Left colon (tissue), 2 donors: ENCODE measurements at regions not wholly inside any gene's neighbourhood (a gene's known extent, or its start where the extent isn't known, plus 50 kb on each side); places are given as distances from the start of the nearest gene placed in this dataset.
"Not testable (repeated sequence)": the region's sequence is repeated elsewhere in the genome, so short reads cannot be mapped to it uniquely, and the experiment has no call there.

Experiments used
- ATAC-seq: fragments of 200-7000 bp; cut with Tn5 transposase; one replicate; pipeline ENCODE4 v1.9.1; 2020; ENCODE audit warnings: mild to moderate bottlenecking, moderate library complexity
- DNase-seq, 2 donors: peaks; one replicate each; pipeline ENCODE4 v3.0.0-alpha.2; 2020
- intact Hi-C, 2 donors: fragments of 100-400 bp; cut with DNase I in 1 of 2; cut with micrococcal nuclease in 1 of 2; formaldehyde crosslinking; loops; one replicate each; pipeline versions ENCODE4 v1.11.2 to v1.14.0; 2022; cut with DNase I, micrococcal nuclease
- donor health status: DM: no; HTN: no; CAD: no.
- donor health status: DM: yes; HTN: yes; CAD: no.

GRCh38 chr12:78330131-78330530 is 499.4 kb downstream of the NAV3 start:
- intact Hi-C loops = no loop called here

DNA sequence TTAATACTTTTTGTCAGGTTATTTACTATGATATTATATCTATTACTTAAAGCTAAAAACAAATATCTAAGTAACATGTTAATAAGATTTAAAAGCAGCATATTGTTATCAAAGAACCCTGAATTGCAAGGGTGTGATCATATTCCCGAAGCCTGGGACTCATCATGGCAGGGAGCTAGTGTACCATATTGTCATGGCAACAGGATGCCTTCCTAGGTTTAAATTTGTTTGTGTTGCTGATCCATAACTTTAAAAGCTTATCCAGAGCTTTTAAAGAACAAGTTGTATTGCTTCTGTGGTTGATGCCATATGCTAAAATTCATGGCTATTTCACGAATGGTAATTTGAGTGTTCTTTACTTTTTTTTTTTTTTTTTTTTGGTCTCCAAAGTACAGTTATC is 500.5 kb downstream of the NAV3 start:
- intact Hi-C loops = no loop called here
- DNase-seq = no peak
- ATAC-seq = no peak

More at GRCh38 chr12:78330131-78330530, 499.4 kb downstream of the NAV3 start:
- ATAC-seq (no peak), DNase-seq (no peak)

- intact Hi-C loops = no loop called here
- no peak for ATAC-seq
- no peak for DNase-seq
Measured at GRCh38 chr12:78331753-78332152, 501.1 kb downstream of the NAV3 start.

DNA sequence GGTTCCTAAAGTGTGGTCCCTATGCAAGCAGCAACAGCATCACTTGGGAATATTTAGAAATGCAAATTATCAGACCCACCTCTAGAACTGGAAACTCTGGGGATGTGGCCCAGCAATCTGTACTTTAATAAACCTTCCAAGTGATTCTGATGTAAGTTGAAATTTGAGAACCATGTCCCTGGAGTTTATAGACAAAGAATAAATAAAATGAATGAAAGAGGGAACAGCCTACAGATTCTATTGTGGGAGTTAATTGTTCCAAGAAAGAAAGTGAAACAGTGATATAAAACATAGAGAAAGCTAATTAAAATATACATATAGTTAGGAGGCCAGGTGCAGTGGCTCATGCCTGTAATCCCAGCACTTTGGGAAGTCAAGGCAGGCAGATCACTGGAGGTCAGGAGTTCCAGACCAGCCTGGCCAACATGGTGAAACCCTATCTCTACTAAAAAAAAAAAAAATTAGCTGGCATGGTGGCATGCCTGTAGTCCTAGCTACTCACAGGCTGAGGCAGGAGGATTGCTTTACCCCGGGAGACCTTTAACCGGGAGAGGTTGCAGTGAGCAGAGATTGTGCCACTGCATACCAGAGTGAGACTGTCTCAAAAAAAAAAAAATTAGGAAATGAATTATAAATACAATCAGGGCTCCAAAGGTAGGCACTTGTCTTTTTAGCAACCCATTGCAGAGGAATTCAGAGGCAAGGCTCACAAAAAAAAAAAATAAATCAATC is 507.5 kb downstream of the NAV3 start:
- no peak for ATAC-seq
- no peak for DNase-seq
- intact Hi-C loops = no loop called here

GRCh38 chr12:78340406-78340805 is 509.7 kb downstream of the NAV3 start:
- intact Hi-C loops = no loop called here
- no peak for ATAC-seq
- no peak for DNase-seq

DNA sequence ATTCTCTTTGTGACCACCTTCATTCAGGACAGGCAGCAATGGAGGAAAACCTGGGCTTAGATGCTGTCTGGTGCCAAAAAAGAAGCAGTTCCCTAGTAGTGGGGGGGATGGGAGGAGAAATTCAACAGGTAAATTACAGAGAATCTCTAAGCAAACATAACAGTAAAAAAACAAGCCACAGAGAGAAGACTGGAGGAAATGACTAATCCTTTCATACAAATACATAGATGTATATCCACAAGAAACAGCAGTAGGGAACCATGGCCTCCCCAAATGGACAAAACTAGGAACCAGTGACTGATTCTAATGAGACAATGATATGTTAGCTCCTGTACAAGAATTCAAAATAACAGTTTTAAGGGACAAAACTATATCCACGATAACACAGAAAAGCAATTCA is 513.0 kb downstream of the NAV3 start:
- no peak for DNase-seq
- intact Hi-C loops = no loop called here
- ATAC-seq = no peak

- no peak for ATAC-seq
- intact Hi-C loops = no loop called here
- DNase-seq = peak in 1 of 2 donors; percentile 35
Measured at GRCh38 chr12:78359520-78359919, 505.1 kb upstream of the SYT1 start.

GRCh38 chr12:78361683-78362082 is 502.9 kb upstream of the SYT1 start:
- intact Hi-C loops = no loop called here
- DNase-seq (no peak), ATAC-seq (no peak)

GRCh38 chr12:78371284-78371683 is 493.3 kb upstream of the SYT1 start:
- ATAC-seq (no peak), DNase-seq (no peak)
- intact Hi-C loops = no loop called here

DNA sequence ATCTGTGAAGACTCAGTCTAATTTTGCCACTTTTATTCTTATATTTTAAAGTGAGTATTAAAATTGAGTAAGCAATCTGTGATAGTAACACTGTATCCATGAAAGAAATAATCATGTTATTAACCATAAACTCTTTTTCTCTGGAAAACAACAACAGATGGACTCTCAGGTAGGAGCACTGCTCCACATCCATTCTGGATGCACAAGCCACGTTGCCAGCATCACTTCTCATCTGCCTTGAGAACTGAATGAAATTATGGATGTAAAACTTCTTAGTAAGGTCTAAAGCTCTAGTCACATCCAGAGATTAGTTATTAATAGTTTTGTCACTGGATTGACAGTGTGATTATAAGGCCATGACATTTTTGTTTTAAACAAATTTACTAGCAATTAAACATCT is 489.1 kb upstream of the SYT1 start:
- ATAC-seq (no peak), DNase-seq (no peak)
- intact Hi-C loops = no loop called here

GRCh38 chr12:78376257-78376656 is 488.3 kb upstream of the SYT1 start:
- ATAC-seq (no peak), DNase-seq (no peak)
- intact Hi-C loops = no loop called here

DNA sequence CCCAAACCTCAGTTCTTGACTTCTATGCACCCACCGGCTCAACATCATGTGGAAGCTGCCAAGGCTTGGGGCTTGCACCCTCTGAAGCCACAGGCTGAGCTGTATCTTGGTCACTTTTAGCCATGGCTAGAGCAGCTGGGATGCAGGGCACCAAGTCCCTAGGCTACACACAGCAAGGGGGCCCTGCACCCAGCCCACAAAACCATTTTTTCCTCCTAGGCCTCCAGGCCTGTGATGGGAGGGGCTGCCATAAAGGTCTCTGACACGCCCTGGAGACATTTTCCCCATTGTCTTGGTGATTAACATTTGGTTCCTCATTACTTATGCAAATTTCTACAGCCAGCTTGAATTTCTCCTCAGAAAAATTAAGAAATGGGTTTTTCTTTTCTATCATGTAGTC is 485.5 kb upstream of the SYT1 start:
- intact Hi-C loops, ATAC-seq, DNase-seq: not testable (repeated sequence)

- no peak for DNase-seq
- intact Hi-C loops = no loop called here
- no peak for ATAC-seq
Measured at GRCh38 chr12:78383414-78383813, 481.2 kb upstream of the SYT1 start.

GRCh38 chr12:78384541-78384940 is 480.0 kb upstream of the SYT1 start:
- ATAC-seq = no peak

GRCh38 chr12:78385541-78385940 is 479.0 kb upstream of the SYT1 start:
- intact Hi-C loops = no loop called here
- DNase-seq = no peak
- ATAC-seq = no peak

More at GRCh38 chr12:78384541-78384940, 480.0 kb upstream of the SYT1 start:
- intact Hi-C loops = no loop called here
- DNase-seq = no peak

DNA sequence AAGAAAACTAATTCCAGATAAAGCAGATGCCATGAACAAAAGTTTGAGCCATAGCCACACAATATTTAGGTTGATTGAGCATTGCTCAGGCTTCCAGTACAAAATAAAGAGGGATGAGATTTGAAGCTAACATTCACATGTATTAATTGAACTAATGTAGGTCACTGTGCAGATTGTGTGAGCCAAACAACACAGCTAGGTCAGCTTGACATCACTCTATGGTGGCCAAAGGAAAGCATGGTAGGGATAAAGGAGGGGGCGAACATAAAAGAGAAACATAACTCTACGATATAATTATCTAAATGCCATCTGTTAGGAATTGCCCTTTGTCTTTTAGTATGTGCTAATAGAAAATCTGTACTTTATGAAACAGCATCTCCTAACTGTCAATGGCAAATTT is 477.7 kb upstream of the SYT1 start:
- intact Hi-C loops = no loop called here
- ATAC-seq = no peak

DNA sequence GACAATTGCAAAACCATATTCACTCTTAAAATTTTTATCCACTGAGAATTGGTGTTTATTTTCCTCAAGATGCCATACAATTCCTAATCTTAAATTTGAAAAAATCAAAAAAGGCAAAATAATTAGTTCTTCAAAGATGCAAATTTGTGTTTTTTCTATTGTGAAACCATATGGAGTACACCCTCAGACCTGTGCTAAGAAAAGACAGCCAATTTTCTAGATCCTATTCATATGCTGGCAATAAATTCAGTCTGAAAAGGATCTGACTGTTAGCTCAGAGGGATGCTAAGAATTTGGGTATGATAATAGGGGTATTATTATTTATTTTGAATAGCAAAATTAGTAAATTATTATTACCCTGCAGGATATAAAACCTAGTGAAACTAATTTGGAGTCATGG is 476.9 kb upstream of the SYT1 start:
- DNase-seq (no peak), ATAC-seq (no peak)
- intact Hi-C loops = no loop called here

More for the DNA sequence above, 477.7 kb upstream of the SYT1 start:
- no peak for DNase-seq

GRCh38 chr12:78388461-78388860 is 476.1 kb upstream of the SYT1 start:
- intact Hi-C loops = no loop called here
- ATAC-seq = no peak
- no peak for DNase-seq

DNA sequence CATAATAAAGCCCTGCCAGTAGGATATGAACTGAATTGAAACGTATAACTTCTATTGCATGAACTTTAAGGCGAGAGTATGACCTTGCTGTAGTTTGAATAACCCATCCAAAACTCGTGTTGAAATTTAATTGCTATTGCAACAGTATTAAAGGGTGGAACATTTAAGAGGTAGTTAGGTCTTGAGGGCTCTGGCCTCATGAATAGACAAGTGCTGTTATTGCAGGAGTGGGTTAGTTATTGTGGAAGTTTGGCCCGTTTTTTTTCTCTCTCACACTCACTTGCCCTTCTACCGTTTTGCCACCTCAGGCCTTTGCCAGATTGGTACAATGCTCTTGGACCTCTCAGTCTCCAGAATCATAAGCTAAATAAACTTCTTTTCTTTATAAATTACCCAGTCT is 473.7 kb upstream of the SYT1 start:
- intact Hi-C loops = no loop called here
- ATAC-seq (no peak), DNase-seq (no peak)

- ATAC-seq = no peak
Measured at GRCh38 chr12:78392918-78393317, 471.7 kb upstream of the SYT1 start.

GRCh38 chr12:78395961-78396360 is 468.6 kb upstream of the SYT1 start:
- no peak for DNase-seq
- no peak for ATAC-seq
- intact Hi-C loops = no loop called here

More at GRCh38 chr12:78392918-78393317, 471.7 kb upstream of the SYT1 start:
- no peak for DNase-seq
- intact Hi-C loops = no loop called here
